NCI-H748 treated with DMSO at 0.1 percent for 48 hours (cell line): ENCODE measurements at regions not wholly inside any gene's neighbourhood (a gene's known extent, or its start where the extent isn't known, plus 50 kb on each side); places are given as distances from the start of the nearest gene placed in this dataset.

Experiments used
- DNase-seq: peaks from one replicate; lab custom pipeline; 2025; lab: John Stamatoyannopoulos, UW

GRCh38 chr12:22740656-22741355 lies 115.8 kb downstream of the ETNK1 start:
- DNase-seq: no peak

GRCh38 chr12:22743700-22744099 lies 118.7 kb downstream of the ETNK1 start:
- DNase-seq: no peak

- DNase-seq: no peak
Measured at GRCh38 chr12:22744197-22744596, 119.2 kb downstream of the ETNK1 start.

GRCh38 chr12:22746720-22747119 lies 121.7 kb downstream of the ETNK1 start:
- DNase-seq: no peak

- DNase-seq: no peak
Measured at GRCh38 chr12:22755629-22756028, 130.7 kb downstream of the ETNK1 start.

- no peak for DNase-seq
Measured at GRCh38 chr12:22759769-22760674, 135.1 kb downstream of the ETNK1 start.

- DNase-seq: no peak
Measured at GRCh38 chr12:22765421-22766130, 140.6 kb downstream of the ETNK1 start.

GRCh38 chr12:22766911-22767420 lies 142.0 kb downstream of the ETNK1 start:
- DNase-seq: no peak

GRCh38 chr12:22781339-22781738 lies 156.4 kb downstream of the ETNK1 start:
- DNase-seq: no peak

- DNase-seq: no peak
Measured at GRCh38 chr12:22787557-22787956, 162.6 kb downstream of the ETNK1 start.

GRCh38 chr12:22788913-22789312 lies 163.9 kb downstream of the ETNK1 start:
- DNase-seq: no peak

- no peak for DNase-seq
Measured at GRCh38 chr12:22792138-22792537, 167.2 kb downstream of the ETNK1 start.

GRCh38 chr12:22794017-22794416 lies 169.0 kb downstream of the ETNK1 start:
- no peak for DNase-seq

GRCh38 chr12:22796941-22797630 lies 172.1 kb downstream of the ETNK1 start:
- DNase-seq: no peak

- DNase-seq: no peak
Measured at GRCh38 chr12:22797701-22798100, 172.7 kb downstream of the ETNK1 start.

- no peak for DNase-seq
Measured at GRCh38 chr12:22798116-22798515, 173.1 kb downstream of the ETNK1 start.

GRCh38 chr12:22799503-22799902 lies 174.5 kb downstream of the ETNK1 start:
- no peak for DNase-seq

GRCh38 chr12:22800332-22800731 lies 175.4 kb downstream of the ETNK1 start:
- no peak for DNase-seq

- DNase-seq: no peak
Measured at GRCh38 chr12:22802883-22803630, 178.1 kb downstream of the ETNK1 start.

GRCh38 chr12:22803725-22804124 lies 178.8 kb downstream of the ETNK1 start:
- no peak for DNase-seq

- no peak for DNase-seq
Measured at GRCh38 chr12:22808860-22809259, 183.9 kb downstream of the ETNK1 start.
